ENCODE measurements at regions not wholly inside any gene's neighbourhood (a gene's known extent, or its start where the extent isn't known, plus 50 kb on each side); places are given as distances from the start of the nearest gene placed in this dataset.

DNA sequence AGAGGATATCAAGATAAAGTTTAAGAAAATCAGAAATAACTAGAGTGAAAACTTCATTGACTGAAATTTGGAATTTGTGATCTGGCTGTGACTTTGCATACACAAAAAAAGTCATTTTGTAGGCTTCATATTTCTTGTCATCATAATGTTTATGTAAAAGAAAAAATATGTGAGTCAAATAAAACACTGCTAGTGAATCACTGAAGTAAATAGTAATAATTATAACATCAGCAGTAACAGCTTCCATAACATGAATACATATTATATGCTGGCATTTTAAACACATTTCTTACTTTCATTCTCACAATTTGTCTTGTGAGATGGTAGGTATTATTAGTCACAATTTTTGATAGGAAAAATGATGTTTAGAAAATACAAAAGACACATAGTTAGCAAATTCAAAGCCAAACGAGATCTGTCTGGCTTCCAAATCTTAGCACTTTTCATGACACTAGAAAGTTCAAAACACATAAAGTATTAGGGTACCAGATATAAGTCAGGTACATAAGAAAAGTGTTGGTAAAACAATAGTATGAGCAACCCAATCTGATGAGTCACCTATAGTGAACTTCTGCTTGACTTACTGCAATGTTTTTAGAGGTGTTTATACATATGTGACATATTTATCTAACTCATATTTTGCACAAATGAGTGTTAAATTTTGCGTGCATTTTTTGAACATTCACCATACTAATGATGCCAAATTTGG lies 241.0 kb upstream of the SNX7 start:
- DNase-seq: no peak

DNA sequence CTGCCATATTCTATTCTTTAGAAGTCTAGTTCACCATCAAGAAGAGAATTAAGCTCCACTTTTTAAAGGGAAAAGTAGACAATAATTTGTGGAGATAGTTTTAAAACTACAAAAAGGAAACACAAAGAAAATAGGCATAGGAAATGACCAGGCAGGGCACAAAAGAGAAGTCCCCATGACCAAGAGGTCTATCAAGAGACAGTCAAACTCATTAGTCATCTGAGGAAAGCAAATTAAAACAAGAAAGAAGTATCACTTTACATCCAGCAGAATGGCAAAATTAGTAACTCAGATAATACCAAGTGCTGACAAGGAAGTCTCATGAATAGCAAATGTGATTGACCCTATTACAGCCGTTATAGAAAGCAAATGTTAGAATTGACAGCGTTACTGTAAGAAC lies 243.7 kb upstream of the SNX7 start:
- DNase-seq: no peak

DNA sequence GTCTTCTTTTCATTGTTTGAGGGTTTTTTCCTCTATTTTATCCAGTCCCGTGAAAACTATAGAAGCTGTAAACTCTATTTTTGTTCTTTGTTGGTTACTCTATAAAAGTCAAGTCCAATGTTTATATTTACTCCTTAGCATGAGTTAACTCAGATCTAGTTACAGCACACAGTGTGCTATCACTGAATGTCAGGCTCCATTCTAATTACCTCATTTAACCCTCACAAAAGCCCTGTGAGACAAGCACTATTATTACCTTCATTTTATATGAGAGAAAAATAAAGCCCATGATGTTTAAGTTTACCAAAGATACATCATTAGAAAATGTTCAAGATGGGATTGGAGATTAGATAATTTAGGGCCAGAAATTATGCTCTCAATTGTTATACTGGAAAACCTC lies 251.4 kb upstream of the SNX7 start:
- no peak for DNase-seq

DNA sequence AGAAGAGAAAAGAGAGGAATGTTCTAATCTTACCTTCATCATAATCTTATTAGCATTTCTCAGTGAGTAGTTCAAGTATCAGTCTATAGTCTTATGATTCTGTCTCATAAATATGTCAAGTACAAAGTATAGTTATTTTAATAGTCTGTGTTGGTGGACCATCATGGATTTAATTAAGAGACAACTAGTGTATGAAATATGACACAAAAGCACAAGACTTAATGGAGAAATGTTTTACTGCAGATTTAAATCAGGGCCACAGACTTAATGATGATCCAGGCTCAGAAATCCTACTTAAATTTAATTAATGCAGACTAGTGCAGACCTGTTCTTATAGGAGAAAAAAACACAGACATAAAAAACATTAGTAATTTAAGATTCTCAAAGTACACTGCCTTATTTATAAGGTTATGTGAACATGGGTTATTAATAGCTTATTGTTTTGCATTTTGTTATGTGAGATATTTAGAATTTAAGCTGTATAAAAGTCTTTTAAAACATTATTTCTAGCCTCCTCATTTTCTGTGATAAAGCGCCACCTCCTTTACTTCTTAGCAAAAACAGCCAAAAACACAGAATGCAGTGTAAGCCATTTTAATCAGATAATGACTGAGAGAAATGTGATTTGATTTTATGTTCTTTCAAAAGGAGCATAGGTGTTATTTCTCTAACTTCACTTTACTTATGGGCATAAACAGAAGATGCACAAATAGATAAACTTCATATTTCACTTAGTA lies 255.0 kb upstream of the SNX7 start:
- DNase-seq: no peak

DNA sequence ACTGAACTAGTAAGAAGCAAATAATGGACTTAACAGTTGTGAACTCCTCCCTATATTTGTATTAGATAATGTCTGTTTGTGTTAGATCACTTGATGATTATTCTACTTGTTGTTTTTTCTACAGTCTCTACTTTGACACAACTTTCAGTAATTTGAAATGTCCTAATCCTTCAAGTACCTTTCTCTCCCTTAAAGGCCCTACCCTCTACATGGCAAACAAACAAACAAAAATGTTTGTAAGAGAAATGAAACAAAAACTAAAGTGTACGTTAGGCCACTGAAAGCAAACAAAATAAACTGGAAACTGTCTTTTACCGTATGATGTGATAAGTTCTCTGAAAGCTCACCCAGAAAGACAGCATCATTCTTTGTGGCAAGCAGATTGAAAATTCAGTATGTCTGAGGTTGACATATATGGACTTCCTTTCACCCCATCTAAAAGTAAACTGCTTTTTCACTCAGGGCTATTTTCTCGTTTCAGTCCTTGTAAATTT lies 255.9 kb upstream of the SNX7 start:
- DNase-seq: no peak

DNA sequence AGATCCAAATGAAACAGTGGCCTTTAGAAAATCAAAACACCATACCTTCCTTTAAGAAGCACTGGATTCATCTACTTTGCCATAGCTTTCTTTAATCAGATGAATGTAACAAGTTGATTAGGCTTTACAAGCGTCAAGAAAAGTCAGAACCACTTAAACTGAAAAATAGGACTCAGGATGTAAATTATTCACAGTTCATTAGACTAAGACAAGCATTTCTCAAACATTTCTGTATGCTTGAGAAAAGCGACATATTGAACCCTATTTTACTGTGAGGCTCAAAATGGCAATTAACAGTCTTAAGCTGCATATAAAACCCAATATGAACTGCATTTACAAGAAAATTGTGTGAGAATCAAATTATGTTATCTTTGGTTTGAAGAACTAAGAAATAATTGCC lies 256.7 kb upstream of the SNX7 start:
- DNase-seq: no peak

DNA sequence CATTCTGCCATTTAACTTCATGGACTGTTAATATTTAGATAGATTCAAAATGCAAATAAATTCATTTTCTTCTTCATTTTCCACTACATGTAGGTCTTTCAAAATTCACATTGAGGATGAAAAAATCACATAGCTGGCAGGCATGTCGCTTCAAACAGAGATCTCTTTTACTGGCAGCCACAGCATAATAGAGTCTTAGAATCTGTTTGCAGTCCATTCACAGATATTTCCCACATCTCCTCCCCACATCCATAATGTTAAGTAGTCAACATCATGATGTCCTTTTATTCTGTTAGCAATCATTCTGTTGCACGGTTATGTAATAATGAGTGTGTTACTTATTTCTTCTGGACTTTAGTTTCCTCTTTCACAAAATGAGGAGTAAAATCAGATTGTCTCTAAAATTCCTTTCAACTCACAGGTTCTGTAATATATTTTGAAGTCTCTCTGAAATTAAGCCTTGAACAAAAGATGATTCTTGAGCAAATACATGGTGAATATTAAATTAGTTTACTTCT lies 257.5 kb upstream of the SNX7 start:
- DNase-seq: no peak

DNA sequence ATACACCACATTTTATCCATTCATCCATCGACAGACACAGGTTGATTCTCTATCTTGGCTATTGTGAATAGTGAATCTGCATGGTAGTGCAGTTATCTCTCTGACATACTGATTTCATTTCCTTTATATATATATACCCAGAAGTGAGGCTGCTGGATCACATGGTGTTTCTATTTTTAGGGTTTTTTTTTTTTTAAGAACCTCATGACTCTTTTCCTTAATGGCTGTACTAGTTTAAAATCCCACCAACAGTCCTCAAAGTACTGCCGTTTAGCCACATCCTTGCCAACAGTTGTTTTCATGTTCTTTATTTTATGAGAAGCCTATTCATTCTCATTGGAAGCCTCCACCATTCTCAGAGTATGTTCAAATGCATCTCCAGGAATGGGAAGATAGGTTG lies 258.7 kb upstream of the SNX7 start:
- no peak for DNase-seq

DNA sequence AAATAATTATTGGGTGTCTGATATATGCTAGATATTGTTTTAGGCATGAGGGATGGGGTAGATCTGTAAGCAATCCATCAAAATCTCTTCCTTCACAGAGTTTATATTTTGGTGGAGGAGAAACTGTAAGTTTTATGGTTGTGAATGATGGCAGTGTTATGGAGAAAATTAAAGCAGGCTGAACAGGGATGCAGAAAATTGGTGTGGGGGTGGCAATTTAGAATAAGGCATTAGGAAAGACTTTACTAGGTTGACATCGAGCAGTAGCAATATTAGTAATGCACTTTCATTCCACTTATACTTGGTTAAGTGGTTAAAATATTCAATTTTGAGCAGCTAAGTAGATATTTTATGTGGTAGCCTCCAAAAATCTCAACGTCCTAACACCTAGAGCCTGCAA lies 261.1 kb upstream of the SNX7 start:
- no peak for DNase-seq

DNA sequence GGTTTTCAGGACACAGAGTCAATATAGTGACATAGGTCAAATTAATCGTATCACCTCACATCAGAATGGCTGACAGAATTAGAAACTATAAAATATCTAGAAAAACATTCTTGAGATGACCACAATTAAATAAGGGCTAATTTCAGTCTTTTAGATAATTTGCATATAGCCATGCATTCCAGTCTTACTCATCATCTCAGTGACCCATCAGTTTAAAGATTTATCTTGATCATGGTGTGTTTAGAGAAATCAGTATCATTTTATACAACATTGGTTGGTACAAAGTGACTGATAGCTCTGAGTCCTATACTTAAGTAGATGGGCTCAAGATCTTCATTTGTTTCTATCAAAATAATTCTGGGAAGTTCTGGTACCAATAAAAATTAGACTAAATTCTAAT lies 262.3 kb upstream of the SNX7 start:
- no peak for DNase-seq

DNA sequence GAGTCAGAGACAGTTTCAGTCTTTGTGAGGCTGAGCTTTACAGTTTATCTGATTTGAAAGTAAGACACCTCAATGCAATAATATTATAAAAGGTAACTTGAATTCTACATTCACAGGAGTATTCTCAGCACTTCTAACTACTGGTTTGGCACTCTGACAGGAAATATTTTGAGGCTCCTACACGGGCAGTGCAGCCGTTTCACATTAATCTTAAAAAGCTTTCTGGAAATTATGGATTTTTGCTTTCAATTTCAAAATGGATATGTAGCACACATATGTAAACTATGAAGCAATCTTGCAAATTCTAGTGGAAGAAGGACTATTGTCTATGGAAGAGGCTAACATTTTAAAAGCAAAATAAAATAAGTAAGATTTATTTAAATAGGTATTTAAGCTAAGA lies 262.9 kb upstream of the SNX7 start:
- no peak for DNase-seq

DNA sequence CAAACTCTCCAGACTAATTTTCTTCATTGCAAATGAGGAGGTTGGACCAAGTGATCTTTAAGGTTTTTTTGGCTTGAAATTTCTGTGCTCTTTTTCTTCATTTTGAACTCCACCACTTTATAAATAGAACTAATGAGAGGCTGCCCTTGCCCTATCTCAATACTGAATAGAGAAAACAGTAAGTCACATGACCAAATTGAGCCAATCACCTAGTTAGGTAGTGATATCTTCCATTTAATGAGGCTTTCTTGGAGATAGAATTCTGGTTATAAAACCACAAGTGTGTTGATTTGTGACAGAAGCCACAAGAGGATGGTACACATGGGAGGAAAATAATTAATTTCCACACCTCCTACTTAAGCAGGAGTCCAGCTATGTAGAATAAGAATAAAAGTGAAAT lies 263.4 kb upstream of the SNX7 start:
- DNase-seq: no peak

DNA sequence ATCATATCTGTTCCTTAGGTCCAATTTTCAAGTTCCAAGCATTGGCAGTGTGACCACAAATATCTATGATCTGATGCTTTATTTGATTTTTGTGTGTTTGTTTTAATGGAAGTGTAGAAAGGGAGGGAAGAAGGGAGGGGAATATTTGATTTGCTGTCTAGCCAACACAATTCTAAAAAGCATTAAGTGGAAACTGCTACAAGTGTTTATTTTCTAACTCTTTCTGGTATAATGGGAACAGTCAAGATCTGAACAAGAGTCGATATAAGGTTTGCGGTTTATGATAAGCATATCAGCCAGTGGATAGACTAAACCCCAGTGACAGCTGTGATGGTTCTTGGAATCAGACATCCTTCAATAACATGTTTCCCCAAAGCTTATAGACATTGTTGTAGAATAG lies 267.8 kb upstream of the SNX7 start:
- DNase-seq: no peak

DNA sequence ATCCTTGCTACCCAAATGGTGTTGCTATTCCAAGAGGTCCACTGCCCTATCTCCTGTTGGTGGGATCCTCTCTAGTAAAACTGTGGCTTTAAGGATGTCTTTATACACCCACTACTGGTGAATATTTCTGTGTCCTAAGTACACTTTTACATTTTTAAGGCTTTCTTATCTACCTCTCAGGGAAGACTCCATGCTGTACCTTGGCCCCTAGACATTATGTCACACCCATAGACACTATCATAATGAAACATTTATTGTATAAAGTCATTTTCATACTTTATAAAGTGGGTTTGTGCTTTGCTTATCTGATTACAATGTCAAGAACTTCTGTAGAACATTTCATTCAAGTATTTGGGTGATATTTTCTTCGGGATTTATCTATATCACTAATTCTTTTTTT lies 270.3 kb upstream of the SNX7 start:
- DNase-seq: no peak

DNA sequence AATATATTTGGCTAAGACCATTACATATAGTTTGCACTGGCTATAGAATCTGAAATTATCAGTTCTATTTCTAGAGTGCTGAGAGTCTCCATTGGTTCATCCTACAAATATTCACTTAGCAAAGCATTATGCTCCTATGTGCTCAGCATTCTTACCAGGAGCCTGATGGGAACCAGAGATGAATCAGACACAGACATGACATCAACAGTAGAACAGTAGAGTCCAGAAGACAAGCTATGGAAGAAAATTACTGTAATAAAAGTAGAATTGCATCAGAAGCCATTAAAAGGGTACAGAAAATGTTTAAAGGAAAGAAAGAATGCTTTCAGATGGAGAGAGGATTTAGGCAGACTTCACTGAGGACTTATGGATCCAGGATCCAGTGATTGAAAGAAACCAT lies 271.7 kb upstream of the SNX7 start:
- DNase-seq: no peak

DNA sequence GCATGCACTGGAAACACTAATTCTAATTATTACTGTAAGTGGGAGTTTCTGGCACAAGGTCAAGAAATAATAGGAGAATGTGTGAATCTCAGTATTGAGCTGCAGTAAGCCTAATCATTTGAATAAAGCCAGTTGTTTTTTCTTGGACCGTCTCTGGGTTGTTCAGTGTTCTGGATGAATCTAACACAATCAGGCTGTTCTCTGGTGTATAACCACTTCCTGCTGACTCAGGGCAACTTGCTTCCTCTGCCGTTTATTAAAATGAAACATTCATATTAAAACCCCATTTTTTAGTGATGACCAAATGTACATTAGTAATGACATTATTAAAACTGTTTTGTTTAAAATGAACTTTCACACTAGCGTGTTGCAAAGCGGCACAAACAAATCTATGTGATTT lies 273.1 kb upstream of the SNX7 start:
- DNase-seq: peak; percentile 10

DNA sequence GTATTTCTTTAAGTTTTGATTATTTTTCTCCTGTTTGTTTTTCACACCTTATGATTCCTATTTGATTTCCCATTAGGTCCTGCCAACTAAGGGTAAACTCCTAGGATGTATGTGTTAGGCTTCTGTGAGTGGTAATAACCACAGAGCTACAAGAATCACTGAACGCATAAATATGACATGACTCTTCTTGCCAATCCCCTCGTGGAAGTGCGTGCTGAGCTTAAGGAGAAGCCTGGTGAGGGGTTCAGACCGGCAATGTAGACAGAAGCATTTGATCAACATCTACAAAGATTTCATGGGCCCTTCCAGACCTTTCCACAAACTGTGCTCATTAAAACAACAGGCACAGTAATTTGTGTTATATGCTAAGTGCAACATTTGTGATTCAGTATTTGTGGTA lies 273.8 kb upstream of the SNX7 start:
- DNase-seq: no peak

DNA sequence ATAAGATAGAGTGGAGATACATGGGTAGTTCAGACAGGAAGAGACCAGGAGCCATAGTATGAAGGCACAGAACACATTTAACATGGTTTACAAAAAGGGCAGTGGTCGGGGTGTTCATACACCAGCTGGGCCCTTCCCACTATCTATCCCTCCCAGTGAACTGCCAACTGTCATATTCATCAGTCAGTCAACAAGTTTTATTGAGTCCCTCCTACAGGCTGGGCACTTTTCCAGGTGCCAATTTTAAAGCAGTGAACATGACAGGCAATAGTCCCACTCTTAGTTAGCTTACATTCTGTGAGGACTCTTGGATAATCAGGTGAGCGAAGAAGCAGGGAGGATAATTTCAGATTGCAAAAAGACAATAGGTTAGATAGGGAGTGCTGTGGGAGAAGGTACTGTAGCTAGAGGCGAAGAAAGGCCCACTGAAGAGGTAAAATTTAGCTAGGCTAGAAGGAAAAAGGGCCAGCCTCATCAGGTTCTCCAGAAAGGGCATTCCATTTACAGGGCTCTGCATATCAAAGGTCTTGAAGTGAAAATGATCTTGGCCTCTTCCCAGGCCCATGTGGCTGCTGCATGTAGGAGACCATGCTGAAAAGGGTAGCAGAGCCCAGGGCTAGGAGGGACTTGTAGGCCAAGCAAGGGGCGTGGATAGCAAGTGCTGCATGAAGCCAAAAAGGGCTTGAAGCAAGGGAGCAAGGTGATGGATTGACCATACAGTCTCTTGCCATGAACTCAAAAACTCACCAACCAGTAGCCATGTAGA lies 274.7 kb upstream of the SNX7 start:
- DNase-seq: peak; percentile 9

DNA sequence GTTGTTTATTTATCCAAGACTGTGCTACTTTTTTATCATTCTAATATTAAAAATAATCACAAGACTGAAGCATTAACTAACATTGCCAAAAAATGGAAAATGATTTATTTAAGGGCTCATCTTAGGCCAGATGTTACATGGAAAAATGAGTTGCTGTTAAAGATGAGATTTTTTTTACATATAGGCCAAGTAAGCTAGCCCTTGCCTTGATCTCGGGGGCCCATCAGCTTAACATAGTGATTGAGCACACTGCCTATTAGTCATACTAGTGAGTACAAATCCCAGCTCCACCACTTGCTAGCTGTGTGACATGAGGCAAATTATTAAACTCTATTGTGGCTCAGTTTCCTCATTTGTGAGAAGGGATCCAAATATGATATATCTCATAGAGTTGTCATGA lies 275.9 kb upstream of the SNX7 start:
- DNase-seq: no peak

DNA sequence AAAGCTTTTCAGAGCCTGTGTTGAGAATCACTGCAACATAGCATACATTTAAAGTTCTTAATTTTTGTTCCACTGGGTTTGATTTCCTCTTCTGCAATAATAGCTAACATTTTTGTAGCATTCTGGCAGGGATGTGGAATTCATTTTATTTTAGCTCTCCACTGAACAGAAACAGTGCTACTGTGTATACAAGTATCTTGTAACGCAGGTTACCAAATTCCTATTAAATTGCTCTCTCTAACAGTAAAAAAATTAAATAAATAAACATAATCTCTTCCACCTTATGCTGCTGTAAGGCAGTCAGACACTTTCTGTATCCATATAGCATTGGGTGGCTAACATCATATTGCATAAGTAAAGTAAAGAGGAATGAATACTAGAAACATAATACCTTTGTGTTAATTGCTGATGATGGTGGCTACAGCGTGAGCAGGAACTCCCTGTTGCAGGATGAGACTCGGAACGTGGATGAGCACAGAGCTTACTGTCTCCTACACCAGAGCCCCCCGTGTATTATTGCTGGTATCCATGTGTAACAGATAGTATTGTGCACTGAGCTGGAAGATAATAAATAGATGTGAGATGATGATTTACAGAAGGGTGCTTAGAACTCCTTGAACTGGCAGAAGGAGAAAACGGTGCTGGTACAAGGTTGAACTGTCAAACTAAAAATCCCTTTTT lies 276.9 kb upstream of the SNX7 start:
- no peak for DNase-seq

DNA sequence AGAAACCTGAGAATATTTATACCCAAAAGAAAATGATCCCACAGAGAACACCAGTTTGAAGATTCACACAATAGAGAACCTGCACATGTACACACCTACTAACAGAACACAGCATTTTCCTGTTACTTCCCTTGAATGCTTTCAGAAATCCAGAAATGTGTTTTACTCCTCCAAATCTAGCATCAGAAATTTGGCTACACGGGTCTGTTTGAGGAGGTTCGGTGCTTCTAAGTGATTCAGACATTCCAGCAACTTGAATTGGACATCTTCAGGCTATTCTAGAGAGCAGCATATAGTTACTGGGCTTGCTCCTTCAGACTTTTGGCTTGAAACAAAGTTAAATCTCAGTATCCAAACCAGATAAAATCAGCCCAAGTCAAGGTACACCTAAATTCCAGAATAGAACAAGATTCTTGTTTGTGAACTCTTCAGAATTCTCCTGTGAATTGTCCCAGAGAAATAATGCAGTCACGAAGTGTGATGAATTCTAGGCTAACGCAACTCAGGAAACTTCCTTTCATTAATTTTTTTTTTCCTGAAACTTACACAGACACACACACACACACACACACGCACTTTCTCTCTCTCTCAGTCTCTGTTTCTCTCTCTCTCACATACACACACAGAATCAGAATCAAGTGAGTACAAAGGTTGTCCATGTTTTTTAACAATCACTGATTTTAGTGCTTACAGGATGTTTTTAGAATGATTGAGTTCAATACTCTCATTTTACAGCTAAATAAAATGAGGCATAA lies 278.4 kb upstream of the SNX7 start:
- no peak for DNase-seq

DNA sequence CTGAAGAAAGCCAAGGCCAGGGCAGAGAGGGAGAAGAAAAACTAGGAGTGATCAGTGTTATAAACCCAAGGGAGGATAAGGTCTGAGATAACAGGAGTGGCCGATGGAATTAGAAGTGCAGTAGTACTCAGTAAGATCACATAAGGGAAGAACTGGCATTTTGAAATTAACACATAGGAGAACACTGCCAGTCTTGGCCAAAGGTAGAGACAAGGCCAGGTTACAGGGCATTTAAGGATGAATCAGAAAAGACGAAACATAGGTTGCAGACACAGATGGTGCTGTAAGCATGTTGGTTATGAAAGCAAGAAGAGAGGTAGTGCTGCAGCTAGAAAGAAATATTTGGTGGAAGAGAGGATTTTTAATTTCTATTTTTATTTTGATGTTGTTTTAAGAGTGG lies 278.9 kb upstream of the SNX7 start:
- DNase-seq: no peak

Data from hematopoietic multipotent progenitor cell treated with erythropoietin and hydrocortisone succinate and interleukin-3 and kit ligand, for 8 days (in vitro differentiated cells).